ENCODE measurements at regions not wholly inside any gene's neighbourhood (a gene's known extent, or its start where the extent isn't known, plus 50 kb on each side); places are given as distances from the start of the nearest gene placed in this dataset.
"Not testable (repeated sequence)": the region's sequence is repeated elsewhere in the genome, so short reads cannot be mapped to it uniquely, and the experiment has no call there.

DNA sequence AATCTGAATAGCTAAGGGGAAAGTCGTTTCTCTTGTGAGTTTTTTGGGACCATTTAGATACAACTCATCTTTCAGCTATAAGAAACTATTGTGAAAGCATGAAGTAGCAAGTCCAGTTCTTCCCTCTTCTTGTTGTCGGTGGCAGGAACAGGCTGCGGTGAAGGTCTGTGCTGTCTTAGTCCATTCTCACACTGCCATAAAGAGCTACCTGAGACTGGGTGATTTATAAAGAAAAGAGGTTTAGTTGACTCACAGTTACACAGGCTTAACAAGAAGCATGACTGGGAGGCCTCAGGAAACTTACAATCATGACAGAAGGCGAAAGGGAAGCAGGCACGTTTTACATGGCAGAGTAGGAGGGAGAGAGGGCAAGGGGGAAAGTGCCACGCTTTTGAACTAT lies 261.8 kb downstream of the GATA3 start:
- DNase-seq (ENCODE audit: low read depth, low spot score), result no peak
- ChIA-PET CTCF (no interaction called here), POLR2A (no interaction called here), RAD21 (ENCODE audit: low non-redundant PET in 1 of 2, low total read pairs in 2 of 2, uncharacterized antibody in 2 of 2, unreplicated experiment in 2 of 2) (no interaction called here)
- Histone ChIP-seq H4K20me1 (ENCODE audit: insufficient read depth) (no peaks in the 10 kb centered on the region; the same call in 1 of the 2 replicates), H2AFZ (ENCODE audit: low read depth, low read length, poor library complexity, severe bottlenecking) (no peak overlapping the region), H3K27me3 (ENCODE audit: insufficient read depth, low read length) (no peaks in the 10 kb centered on the region), H3K4me3 (replicated peaks in 1 of 2; ENCODE audit: low read depth in 1 of 2, low read length in 2 of 2) (no peak overlapping the region), H3K4me1 (ENCODE audit: control insufficient read depth in 1 of 2, insufficient read depth in 2 of 2, low read length in 2 of 2) (no peaks in the 10 kb centered on the region), H3K36me3 (ENCODE audit: control insufficient read depth in 1 of 2, insufficient read depth in 2 of 2, low read length in 2 of 2) (no peaks in the 10 kb centered on the region), H3K9ac (ENCODE audit: low read length) (no peak overlapping the region), H3K27ac (ENCODE audit: low read depth, low read length) (no peak overlapping the region), H3K79me2 (ENCODE audit: insufficient read depth, low read length) (no peaks in the 10 kb centered on the region), H3K9me3 (ENCODE audit: control insufficient read depth in 1 of 2, insufficient read depth in 1 of 2, low read depth in 1 of 2, low read length in 2 of 2) (no peaks in the 10 kb centered on the region), H3K9me2 (ENCODE audit: insufficient read depth) (no peaks in the 10 kb centered on the region), H3K4me2 (ENCODE audit: low read length) (no peak overlapping the region)
- intact Hi-C loops (cut with micrococcal nuclease), result no loop called here
- no peak for ATAC-seq
- BruUV-seq (replicated peaks), result no TSS peak
- no peak for TF ChIP-seq POLR2AphosphoS5 (IDR thresholded peaks at IDR 0.05; ENCODE audit: low read depth, low read length)
- no peak for TF ChIP-seq JUND (IDR thresholded peaks at IDR 0.05)
- TF ChIP-seq RAD21 (IDR thresholded peaks at IDR 0.05; ENCODE audit: low read depth), result no peak
- no peak for TF ChIP-seq TCF7L2 (IDR thresholded peaks at IDR 0.05; ENCODE audit: borderline replicate concordance, extremely low read depth, insufficient read depth, insufficient read length)
- no peak for TF ChIP-seq ELF1 (IDR thresholded peaks at IDR 0.05; ENCODE audit: borderline replicate concordance, low read depth)
- TF ChIP-seq, protein P1, sequence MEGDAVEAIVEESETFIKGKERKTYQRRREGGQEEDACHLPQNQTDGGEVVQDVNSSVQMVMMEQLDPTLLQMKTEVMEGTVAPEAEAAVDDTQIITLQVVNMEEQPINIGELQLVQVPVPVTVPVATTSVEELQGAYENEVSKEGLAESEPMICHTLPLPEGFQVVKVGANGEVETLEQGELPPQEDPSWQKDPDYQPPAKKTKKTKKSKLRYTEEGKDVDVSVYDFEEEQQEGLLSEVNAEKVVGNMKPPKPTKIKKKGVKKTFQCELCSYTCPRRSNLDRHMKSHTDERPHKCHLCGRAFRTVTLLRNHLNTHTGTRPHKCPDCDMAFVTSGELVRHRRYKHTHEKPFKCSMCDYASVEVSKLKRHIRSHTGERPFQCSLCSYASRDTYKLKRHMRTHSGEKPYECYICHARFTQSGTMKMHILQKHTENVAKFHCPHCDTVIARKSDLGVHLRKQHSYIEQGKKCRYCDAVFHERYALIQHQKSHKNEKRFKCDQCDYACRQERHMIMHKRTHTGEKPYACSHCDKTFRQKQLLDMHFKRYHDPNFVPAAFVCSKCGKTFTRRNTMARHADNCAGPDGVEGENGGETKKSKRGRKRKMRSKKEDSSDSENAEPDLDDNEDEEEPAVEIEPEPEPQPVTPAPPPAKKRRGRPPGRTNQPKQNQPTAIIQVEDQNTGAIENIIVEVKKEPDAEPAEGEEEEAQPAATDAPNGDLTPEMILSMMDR (IDR thresholded peaks at IDR 0.05 in 2 of 3, conservative IDR thresholded peaks at IDR 0.05 in 1 of 3; ENCODE audit: borderline replicate concordance in 1 of 3, insufficient read depth in 1 of 3, low read depth in 2 of 3, low read length in 2 of 3), result no peak
- TF ChIP-seq ZNF274 (IDR thresholded peaks at IDR 0.05; ENCODE audit: low read depth, low read length), result no peak
- TF ChIP-seq YY1 (IDR thresholded peaks at IDR 0.05; ENCODE audit: extremely low read depth, insufficient replicate concordance, low read depth, low read length), result no peak
- TF ChIP-seq POLR2A (IDR thresholded peaks at IDR 0.05; ENCODE audit: borderline replicate concordance, extremely low read depth, insufficient read depth, insufficient read length), result no peak
- TF ChIP-seq, protein P2, sequence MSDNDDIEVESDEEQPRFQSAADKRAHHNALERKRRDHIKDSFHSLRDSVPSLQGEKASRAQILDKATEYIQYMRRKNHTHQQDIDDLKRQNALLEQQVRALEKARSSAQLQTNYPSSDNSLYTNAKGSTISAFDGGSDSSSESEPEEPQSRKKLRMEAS (IDR thresholded peaks at IDR 0.05), result no peak

DNA sequence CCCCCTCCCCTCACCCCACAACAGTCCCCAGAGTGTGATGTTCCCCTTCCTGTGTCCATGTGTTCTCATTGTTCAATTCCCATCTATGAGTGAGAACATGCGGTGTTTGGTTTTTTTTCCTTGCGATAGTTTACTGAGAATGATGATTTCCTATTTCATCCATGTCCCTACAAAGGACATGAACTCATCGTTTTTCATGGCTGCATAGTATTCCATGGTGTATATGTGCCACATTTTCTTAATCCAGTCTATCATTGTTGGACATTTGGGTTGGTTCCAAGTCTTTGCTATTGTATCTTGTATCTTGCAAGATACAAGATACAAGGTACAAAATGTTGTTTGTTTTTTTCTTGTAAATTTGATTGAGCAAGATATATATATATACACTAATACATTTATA lies 263.9 kb downstream of the GATA3 start:
- BruUV-seq (replicated peaks), result not testable (repeated sequence)

More for the DNA sequence above, 263.9 kb downstream of the GATA3 start:
- H4K20me1 ChIP-seq (ENCODE audit: insufficient read depth); H3K9me2 ChIP-seq (ENCODE audit: insufficient read depth); H3K27ac ChIP-seq (ENCODE audit: low read depth, low read length); H3K9ac ChIP-seq (ENCODE audit: low read length); RAD21 ChIA-PET (ENCODE audit: low non-redundant PET in 1 of 2, low total read pairs in 2 of 2, uncharacterized antibody in 2 of 2, unreplicated experiment in 2 of 2); DNase-seq (ENCODE audit: low read depth, low spot score); intact Hi-C loops (cut with micrococcal nuclease); H3K36me3 ChIP-seq (ENCODE audit: control insufficient read depth in 1 of 2, insufficient read depth in 2 of 2, low read length in 2 of 2); POLR2A ChIA-PET; H3K4me2 ChIP-seq (ENCODE audit: low read length); H3K9me3 ChIP-seq (ENCODE audit: control insufficient read depth in 1 of 2, insufficient read depth in 1 of 2, low read depth in 1 of 2, low read length in 2 of 2); ATAC-seq; H3K4me1 ChIP-seq (ENCODE audit: control insufficient read depth in 1 of 2, insufficient read depth in 2 of 2, low read length in 2 of 2); CTCF ChIA-PET; H2AFZ ChIP-seq (ENCODE audit: low read depth, low read length, poor library complexity, severe bottlenecking); H3K4me3 ChIP-seq (replicated peaks in 1 of 2; ENCODE audit: low read depth in 1 of 2, low read length in 2 of 2); H3K79me2 ChIP-seq (ENCODE audit: insufficient read depth, low read length); H3K27me3 ChIP-seq (ENCODE audit: insufficient read depth, low read length): not testable (repeated sequence)

All from HCT116 (cell line).